ENCODE measurements at regions not wholly inside any gene's neighbourhood (a gene's known extent, or its start where the extent isn't known, plus 50 kb on each side); places are given as distances from the start of the nearest gene placed in this dataset.

- no peak for DNase-seq (ENCODE audit: low read depth)
- no peak for TF ChIP-seq POLR2A (IDR thresholded peaks at IDR 0.05; ENCODE audit: extremely low read depth, insufficient read length)
- TF ChIP-seq CTCF (IDR thresholded peaks at IDR 0.05; ENCODE audit: low read depth, low read length), result no peak
- TF ChIP-seq MAX (IDR thresholded peaks at IDR 0.05; ENCODE audit: low read depth, low read length), result no peak
- TF ChIP-seq MYC (IDR thresholded peaks at IDR 0.05; ENCODE audit: low read depth, low read length), result no peak
- H3K4me3 ChIP-seq (ENCODE audit: low read depth, low read length), result no peak overlapping the region
Measured at GRCh38 chr16:55036371-55036821, 105.7 kb downstream of the IRX5 start.

GRCh38 chr16:55037046-55037445 is 106.4 kb downstream of the IRX5 start:
- no peak overlapping the region for H3K4me3 ChIP-seq (ENCODE audit: low read depth, low read length)
- DNase-seq (ENCODE audit: low read depth), result no peak
- no peak for TF ChIP-seq CTCF (IDR thresholded peaks at IDR 0.05; ENCODE audit: low read depth, low read length)
- TF ChIP-seq POLR2A (IDR thresholded peaks at IDR 0.05; ENCODE audit: extremely low read depth, insufficient read length), result no peak
- TF ChIP-seq MYC (IDR thresholded peaks at IDR 0.05; ENCODE audit: low read depth, low read length), result no peak
- no peak for TF ChIP-seq MAX (IDR thresholded peaks at IDR 0.05; ENCODE audit: low read depth, low read length)

GRCh38 chr16:55037966-55038365 is 107.3 kb downstream of the IRX5 start:
- DNase-seq (ENCODE audit: low read depth), result no peak
- TF ChIP-seq MAX (IDR thresholded peaks at IDR 0.05; ENCODE audit: low read depth, low read length) (no peak), POLR2A (IDR thresholded peaks at IDR 0.05; ENCODE audit: extremely low read depth, insufficient read length) (no peak), MYC (IDR thresholded peaks at IDR 0.05; ENCODE audit: low read depth, low read length) (no peak), CTCF (IDR thresholded peaks at IDR 0.05; ENCODE audit: low read depth, low read length) (no peak)
- H3K4me3 ChIP-seq (ENCODE audit: low read depth, low read length), result no peak overlapping the region

GRCh38 chr16:55039042-55039441 is 108.4 kb downstream of the IRX5 start:
- no peak overlapping the region for H3K4me3 ChIP-seq (ENCODE audit: low read depth, low read length)
- DNase-seq (ENCODE audit: low read depth), result no peak
- TF ChIP-seq MYC (IDR thresholded peaks at IDR 0.05; ENCODE audit: low read depth, low read length), result no peak
- no peak for TF ChIP-seq CTCF (IDR thresholded peaks at IDR 0.05; ENCODE audit: low read depth, low read length)
- TF ChIP-seq POLR2A (IDR thresholded peaks at IDR 0.05; ENCODE audit: extremely low read depth, insufficient read length), result no peak
- no peak for TF ChIP-seq MAX (IDR thresholded peaks at IDR 0.05; ENCODE audit: low read depth, low read length)

- no peak for DNase-seq (ENCODE audit: low read depth)
- TF ChIP-seq CTCF (IDR thresholded peaks at IDR 0.05; ENCODE audit: low read depth, low read length), result no peak
- TF ChIP-seq MYC (IDR thresholded peaks at IDR 0.05; ENCODE audit: low read depth, low read length), result no peak
- no peak for TF ChIP-seq MAX (IDR thresholded peaks at IDR 0.05; ENCODE audit: low read depth, low read length)
- TF ChIP-seq POLR2A (IDR thresholded peaks at IDR 0.05; ENCODE audit: extremely low read depth, insufficient read length), result no peak
- no peak overlapping the region for H3K4me3 ChIP-seq (ENCODE audit: low read depth, low read length)
Measured at GRCh38 chr16:55039511-55039910, 108.8 kb downstream of the IRX5 start.

GRCh38 chr16:55039931-55040330 is 109.3 kb downstream of the IRX5 start:
- no peak for DNase-seq (ENCODE audit: low read depth)
- no peak overlapping the region for H3K4me3 ChIP-seq (ENCODE audit: low read depth, low read length)
- no peak for TF ChIP-seq CTCF (IDR thresholded peaks at IDR 0.05; ENCODE audit: low read depth, low read length)
- no peak for TF ChIP-seq MAX (IDR thresholded peaks at IDR 0.05; ENCODE audit: low read depth, low read length)
- TF ChIP-seq MYC (IDR thresholded peaks at IDR 0.05; ENCODE audit: low read depth, low read length), result no peak
- no peak for TF ChIP-seq POLR2A (IDR thresholded peaks at IDR 0.05; ENCODE audit: extremely low read depth, insufficient read length)

Data from NB4 (cell line).